ENCODE measurements at regions not wholly inside any gene's neighbourhood (a gene's known extent, or its start where the extent isn't known, plus 50 kb on each side); places are given as distances from the start of the nearest gene placed in this dataset.

DNA sequence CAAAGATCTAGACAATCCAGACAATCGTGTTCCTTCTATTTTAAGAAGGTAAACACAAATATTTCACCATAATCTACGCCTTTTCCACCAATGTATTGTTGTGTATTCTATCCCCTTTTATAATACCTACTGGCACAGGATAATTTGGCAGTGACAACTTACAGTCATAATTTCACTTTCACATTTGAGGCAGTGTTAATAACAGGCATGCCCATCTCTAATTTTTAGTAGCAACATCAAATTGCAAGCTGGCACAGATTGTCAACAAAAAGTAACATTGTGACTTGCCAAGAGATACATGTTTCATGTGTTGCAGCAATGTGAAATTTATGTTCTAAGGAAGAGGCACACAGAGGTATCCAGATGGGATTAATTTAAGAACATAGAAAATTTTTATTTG, 912.5 kb upstream of the PABPC4L start:
- no peak for TF ChIP-seq POLR2A (IDR thresholded peaks at IDR 0.05)
- TF ChIP-seq, protein P1, sequence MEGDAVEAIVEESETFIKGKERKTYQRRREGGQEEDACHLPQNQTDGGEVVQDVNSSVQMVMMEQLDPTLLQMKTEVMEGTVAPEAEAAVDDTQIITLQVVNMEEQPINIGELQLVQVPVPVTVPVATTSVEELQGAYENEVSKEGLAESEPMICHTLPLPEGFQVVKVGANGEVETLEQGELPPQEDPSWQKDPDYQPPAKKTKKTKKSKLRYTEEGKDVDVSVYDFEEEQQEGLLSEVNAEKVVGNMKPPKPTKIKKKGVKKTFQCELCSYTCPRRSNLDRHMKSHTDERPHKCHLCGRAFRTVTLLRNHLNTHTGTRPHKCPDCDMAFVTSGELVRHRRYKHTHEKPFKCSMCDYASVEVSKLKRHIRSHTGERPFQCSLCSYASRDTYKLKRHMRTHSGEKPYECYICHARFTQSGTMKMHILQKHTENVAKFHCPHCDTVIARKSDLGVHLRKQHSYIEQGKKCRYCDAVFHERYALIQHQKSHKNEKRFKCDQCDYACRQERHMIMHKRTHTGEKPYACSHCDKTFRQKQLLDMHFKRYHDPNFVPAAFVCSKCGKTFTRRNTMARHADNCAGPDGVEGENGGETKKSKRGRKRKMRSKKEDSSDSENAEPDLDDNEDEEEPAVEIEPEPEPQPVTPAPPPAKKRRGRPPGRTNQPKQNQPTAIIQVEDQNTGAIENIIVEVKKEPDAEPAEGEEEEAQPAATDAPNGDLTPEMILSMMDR (IDR thresholded peaks at IDR 0.05): no peak

Measured in gastroesophageal sphincter (tissue), 3 donors.